PC-9 (cell line): ENCODE measurements at regions not wholly inside any gene's neighbourhood (a gene's known extent, or its start where the extent isn't known, plus 50 kb on each side); places are given as distances from the start of the nearest gene placed in this dataset.

Source experiments
- EZH2 ChIP-seq: fragments of 200-600 bp; sonication (generic); IDR thresholded peaks from 2 replicates; pipeline ENCODE4 v1.8.0; 2017; ENCODE audit warnings: antibody characterized with exemption, low read depth
- TF ChIP-seq, protein P1 (sequence below): fragments of 200-600 bp; sonication (generic); conservative IDR thresholded peaks from 2 replicates; pipeline ENCODE4 v1.6.1; 2017; ENCODE audit warnings: mixed run types, antibody characterized with exemption, mild to moderate bottlenecking, moderate library complexity

DNA sequence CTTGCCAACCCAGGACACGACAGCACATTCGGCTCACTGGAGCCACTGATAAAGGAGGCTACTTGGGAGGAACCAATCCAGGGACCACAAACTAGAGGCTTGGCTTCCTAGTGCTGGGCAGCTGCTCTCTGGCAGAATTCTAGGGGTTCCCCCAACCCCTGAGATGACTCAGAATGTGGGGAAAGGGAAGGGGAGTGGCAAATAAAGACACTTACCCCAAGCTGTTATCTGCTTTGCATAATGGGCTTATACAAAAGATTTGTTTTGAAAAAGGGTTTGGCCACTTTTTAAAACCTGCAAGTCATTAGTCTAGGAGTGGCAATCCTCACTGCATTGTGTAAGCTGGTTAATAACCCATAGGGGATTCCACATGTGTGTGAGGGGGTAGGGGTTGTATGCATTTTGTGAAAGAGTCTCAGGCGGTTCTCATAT is 64.1 kb upstream of the LMO1 start:
- TF ChIP-seq, protein P1, sequence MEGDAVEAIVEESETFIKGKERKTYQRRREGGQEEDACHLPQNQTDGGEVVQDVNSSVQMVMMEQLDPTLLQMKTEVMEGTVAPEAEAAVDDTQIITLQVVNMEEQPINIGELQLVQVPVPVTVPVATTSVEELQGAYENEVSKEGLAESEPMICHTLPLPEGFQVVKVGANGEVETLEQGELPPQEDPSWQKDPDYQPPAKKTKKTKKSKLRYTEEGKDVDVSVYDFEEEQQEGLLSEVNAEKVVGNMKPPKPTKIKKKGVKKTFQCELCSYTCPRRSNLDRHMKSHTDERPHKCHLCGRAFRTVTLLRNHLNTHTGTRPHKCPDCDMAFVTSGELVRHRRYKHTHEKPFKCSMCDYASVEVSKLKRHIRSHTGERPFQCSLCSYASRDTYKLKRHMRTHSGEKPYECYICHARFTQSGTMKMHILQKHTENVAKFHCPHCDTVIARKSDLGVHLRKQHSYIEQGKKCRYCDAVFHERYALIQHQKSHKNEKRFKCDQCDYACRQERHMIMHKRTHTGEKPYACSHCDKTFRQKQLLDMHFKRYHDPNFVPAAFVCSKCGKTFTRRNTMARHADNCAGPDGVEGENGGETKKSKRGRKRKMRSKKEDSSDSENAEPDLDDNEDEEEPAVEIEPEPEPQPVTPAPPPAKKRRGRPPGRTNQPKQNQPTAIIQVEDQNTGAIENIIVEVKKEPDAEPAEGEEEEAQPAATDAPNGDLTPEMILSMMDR = no peak
- TF ChIP-seq EZH2 = no peak
